ENCODE measurements at regions not wholly inside any gene's neighbourhood (a gene's known extent, or its start where the extent isn't known, plus 50 kb on each side); places are given as distances from the start of the nearest gene placed in this dataset.

- TF ChIP-seq, protein P1, sequence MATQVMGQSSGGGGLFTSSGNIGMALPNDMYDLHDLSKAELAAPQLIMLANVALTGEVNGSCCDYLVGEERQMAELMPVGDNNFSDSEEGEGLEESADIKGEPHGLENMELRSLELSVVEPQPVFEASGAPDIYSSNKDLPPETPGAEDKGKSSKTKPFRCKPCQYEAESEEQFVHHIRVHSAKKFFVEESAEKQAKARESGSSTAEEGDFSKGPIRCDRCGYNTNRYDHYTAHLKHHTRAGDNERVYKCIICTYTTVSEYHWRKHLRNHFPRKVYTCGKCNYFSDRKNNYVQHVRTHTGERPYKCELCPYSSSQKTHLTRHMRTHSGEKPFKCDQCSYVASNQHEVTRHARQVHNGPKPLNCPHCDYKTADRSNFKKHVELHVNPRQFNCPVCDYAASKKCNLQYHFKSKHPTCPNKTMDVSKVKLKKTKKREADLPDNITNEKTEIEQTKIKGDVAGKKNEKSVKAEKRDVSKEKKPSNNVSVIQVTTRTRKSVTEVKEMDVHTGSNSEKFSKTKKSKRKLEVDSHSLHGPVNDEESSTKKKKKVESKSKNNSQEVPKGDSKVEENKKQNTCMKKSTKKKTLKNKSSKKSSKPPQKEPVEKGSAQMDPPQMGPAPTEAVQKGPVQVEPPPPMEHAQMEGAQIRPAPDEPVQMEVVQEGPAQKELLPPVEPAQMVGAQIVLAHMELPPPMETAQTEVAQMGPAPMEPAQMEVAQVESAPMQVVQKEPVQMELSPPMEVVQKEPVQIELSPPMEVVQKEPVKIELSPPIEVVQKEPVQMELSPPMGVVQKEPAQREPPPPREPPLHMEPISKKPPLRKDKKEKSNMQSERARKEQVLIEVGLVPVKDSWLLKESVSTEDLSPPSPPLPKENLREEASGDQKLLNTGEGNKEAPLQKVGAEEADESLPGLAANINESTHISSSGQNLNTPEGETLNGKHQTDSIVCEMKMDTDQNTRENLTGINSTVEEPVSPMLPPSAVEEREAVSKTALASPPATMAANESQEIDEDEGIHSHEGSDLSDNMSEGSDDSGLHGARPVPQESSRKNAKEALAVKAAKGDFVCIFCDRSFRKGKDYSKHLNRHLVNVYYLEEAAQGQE (IDR thresholded peaks at IDR 0.05; ENCODE audit: low read depth) = no peak
- no peak for TF ChIP-seq RAD21 (IDR thresholded peaks at IDR 0.05; ENCODE audit: low read depth)
- TF ChIP-seq TAF1 (IDR thresholded peaks at IDR 0.05; ENCODE audit: low read depth) = no peak
- no peak for TF ChIP-seq NFIC (IDR thresholded peaks at IDR 0.05)
- TF ChIP-seq EP300 (IDR thresholded peaks at IDR 0.05; ENCODE audit: borderline replicate concordance) = no peak
- TF ChIP-seq YY1 (IDR thresholded peaks at IDR 0.05; ENCODE audit: low read depth) = no peak
- TF ChIP-seq EGR1 (IDR thresholded peaks at IDR 0.05) = no peak
These were observed 136.7 kb upstream of the FAM20A start for GRCh38 chr17:68737761-68738443.

Data from Ishikawa (cell line).